HCT116 (cell line): ENCODE measurements at regions not wholly inside any gene's neighbourhood (a gene's known extent, or its start where the extent isn't known, plus 50 kb on each side); places are given as distances from the start of the nearest gene placed in this dataset.

Experiments
- CTCF ChIP-seq, 3 experiments: fragments of 200-600 bp in 1 of 3; sonication (generic) in 1 of 3; IDR thresholded peaks in 2 of 3; conservative IDR thresholded peaks in 1 of 3; 2 replicates each; pipeline ENCODE4 v1.5.1; 2012 to 2017; ENCODE audit warnings: low read depth in 2 of 3, low read length in 2 of 3, antibody characterized with exemption in 1 of 3, borderline replicate concordance in 1 of 3, control low read depth in 1 of 3, mild to moderate bottlenecking in 1 of 3, mixed read lengths in 1 of 3, mixed run types in 1 of 3, moderate library complexity in 1 of 3; ENCODE audit not compliant: insufficient read depth in 1 of 3
- EZH2 ChIP-seq: fragments of 200-600 bp; sonication (generic); IDR thresholded peaks from 2 replicates; pipeline ENCODE4 v1.6.1; 2017; ENCODE audit warnings: antibody characterized with exemption, mixed run types
- EZH2phosphoT487 ChIP-seq: fragments of 200-600 bp; IDR thresholded peaks from 2 replicates; pipeline ENCODE4 v1.6.1; 2018; ENCODE audit warnings: antibody characterized with exemption, borderline replicate concordance
- JUND ChIP-seq: IDR thresholded peaks from 2 replicates; pipeline ENCODE4 v1.6.1; 2012
- MAX ChIP-seq: IDR thresholded peaks from 2 replicates; pipeline ENCODE4 v1.6.1; 2012
- TCF7L2 ChIP-seq: IDR thresholded peaks from 2 replicates; pipeline ENCODE4 v1.7.0; 2011; ENCODE audit warnings: borderline replicate concordance, inconsistent platforms; ENCODE audit not compliant: insufficient read depth, insufficient read length; ENCODE audit errors: extremely low read depth
- YY1 ChIP-seq: IDR thresholded peaks from 2 replicates; pipeline ENCODE4 v1.6.1; 2011; ENCODE audit warnings: low read length, low read depth, moderate library complexity, mild to moderate bottlenecking; ENCODE audit not compliant: insufficient replicate concordance; ENCODE audit errors: extremely low read depth

- no peak for TF ChIP-seq CTCF (IDR thresholded peaks at IDR 0.05 in 2 of 3, conservative IDR thresholded peaks at IDR 0.05 in 1 of 3; ENCODE audit: borderline replicate concordance in 1 of 3, insufficient read depth in 1 of 3, low read depth in 2 of 3, low read length in 2 of 3)
- no peak for TF ChIP-seq MAX
- no peak for TF ChIP-seq EZH2
- no peak for TF ChIP-seq EZH2phosphoT487
- TF ChIP-seq YY1: no peak
- TF ChIP-seq JUND: no peak
- no peak for TF ChIP-seq TCF7L2
Observed at GRCh38 chr2:220845766-220846273, 726.3 kb downstream of the EPHA4 start.
